Neural cell (in vitro differentiated cells): ENCODE measurements at regions not wholly inside any gene's neighbourhood (a gene's known extent, or its start where the extent isn't known, plus 50 kb on each side); places are given as distances from the start of the nearest gene placed in this dataset.

Source experiments
- EP300 ChIP-seq: fragments of 450-650 bp; conservative IDR thresholded peaks from 2 replicates; pipeline ENCODE4 v1.6.1; 2014; ENCODE audit warnings: antibody characterized with exemption, mild to moderate bottlenecking, moderate library complexity; ENCODE audit not compliant: poor library complexity, severe bottlenecking
- POLR2AphosphoS5 ChIP-seq: IDR thresholded peaks from 2 replicates; pipeline ENCODE4 v1.6.1; 2012
- TAF1 ChIP-seq: IDR thresholded peaks from 2 replicates; pipeline ENCODE4 v1.6.1; 2012; ENCODE audit warnings: low read depth
- TF ChIP-seq, protein P1 (sequence below): IDR thresholded peaks from 2 replicates; pipeline ENCODE4 v1.6.1; 2012; ENCODE audit warnings: borderline replicate concordance
- TF ChIP-seq, protein P2 (sequence below): fragments of 450-650 bp; IDR thresholded peaks from 2 replicates; pipeline ENCODE4 v1.5.1; 2014; ENCODE audit warnings: antibody characterized with exemption, mild to moderate bottlenecking, moderate library complexity; ENCODE audit not compliant: poor library complexity, severe bottlenecking

DNA sequence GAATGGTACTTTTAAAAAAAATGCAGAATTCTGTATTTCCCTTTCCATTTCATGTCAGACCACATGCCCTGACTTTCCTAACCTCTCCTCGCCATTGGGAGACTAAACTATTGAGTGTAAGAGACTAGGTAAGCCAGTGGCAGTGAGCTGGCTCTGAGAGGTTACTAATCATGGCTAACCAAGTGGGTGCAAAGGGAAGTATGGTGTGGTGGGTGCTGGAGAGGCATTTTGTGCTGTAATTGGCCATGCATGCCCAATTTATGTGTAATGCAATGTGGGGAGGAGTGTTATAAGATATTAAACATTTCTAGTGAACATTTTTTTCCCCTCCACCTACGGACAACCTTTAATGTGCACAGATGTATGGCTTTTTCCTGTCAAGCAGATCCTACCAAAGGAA, 190.1 kb downstream of the LMO4 start:
- no peak for TF ChIP-seq POLR2AphosphoS5
- TF ChIP-seq, protein P1, sequence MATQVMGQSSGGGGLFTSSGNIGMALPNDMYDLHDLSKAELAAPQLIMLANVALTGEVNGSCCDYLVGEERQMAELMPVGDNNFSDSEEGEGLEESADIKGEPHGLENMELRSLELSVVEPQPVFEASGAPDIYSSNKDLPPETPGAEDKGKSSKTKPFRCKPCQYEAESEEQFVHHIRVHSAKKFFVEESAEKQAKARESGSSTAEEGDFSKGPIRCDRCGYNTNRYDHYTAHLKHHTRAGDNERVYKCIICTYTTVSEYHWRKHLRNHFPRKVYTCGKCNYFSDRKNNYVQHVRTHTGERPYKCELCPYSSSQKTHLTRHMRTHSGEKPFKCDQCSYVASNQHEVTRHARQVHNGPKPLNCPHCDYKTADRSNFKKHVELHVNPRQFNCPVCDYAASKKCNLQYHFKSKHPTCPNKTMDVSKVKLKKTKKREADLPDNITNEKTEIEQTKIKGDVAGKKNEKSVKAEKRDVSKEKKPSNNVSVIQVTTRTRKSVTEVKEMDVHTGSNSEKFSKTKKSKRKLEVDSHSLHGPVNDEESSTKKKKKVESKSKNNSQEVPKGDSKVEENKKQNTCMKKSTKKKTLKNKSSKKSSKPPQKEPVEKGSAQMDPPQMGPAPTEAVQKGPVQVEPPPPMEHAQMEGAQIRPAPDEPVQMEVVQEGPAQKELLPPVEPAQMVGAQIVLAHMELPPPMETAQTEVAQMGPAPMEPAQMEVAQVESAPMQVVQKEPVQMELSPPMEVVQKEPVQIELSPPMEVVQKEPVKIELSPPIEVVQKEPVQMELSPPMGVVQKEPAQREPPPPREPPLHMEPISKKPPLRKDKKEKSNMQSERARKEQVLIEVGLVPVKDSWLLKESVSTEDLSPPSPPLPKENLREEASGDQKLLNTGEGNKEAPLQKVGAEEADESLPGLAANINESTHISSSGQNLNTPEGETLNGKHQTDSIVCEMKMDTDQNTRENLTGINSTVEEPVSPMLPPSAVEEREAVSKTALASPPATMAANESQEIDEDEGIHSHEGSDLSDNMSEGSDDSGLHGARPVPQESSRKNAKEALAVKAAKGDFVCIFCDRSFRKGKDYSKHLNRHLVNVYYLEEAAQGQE, result no peak
- TF ChIP-seq TAF1, result no peak
- TF ChIP-seq, protein P2, sequence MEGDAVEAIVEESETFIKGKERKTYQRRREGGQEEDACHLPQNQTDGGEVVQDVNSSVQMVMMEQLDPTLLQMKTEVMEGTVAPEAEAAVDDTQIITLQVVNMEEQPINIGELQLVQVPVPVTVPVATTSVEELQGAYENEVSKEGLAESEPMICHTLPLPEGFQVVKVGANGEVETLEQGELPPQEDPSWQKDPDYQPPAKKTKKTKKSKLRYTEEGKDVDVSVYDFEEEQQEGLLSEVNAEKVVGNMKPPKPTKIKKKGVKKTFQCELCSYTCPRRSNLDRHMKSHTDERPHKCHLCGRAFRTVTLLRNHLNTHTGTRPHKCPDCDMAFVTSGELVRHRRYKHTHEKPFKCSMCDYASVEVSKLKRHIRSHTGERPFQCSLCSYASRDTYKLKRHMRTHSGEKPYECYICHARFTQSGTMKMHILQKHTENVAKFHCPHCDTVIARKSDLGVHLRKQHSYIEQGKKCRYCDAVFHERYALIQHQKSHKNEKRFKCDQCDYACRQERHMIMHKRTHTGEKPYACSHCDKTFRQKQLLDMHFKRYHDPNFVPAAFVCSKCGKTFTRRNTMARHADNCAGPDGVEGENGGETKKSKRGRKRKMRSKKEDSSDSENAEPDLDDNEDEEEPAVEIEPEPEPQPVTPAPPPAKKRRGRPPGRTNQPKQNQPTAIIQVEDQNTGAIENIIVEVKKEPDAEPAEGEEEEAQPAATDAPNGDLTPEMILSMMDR, result no peak
- TF ChIP-seq EP300, result no peak
